SU-DHL-6 (cell line): ENCODE measurements at regions not wholly inside any gene's neighbourhood (a gene's known extent, or its start where the extent isn't known, plus 50 kb on each side); places are given as distances from the start of the nearest gene placed in this dataset.

Source experiments
- H2AFZ ChIP-seq: fragments of 200-600 bp; sonication (generic); 2 replicates; pipeline ENCODE4 v1.6.1; 2014; ENCODE audit warnings: low read depth, mild to moderate bottlenecking, moderate library complexity, mixed read lengths, antibody characterized with exemption, low read length; ENCODE audit not compliant: severe bottlenecking
- H3F3A ChIP-seq: fragments of 200-600 bp; shearing (Covaris generic); 2 replicates; pipeline ENCODE4 v1.6.0; 2016; ENCODE audit warnings: antibody characterized with exemption, mild to moderate bottlenecking; ENCODE audit not compliant: insufficient read depth
- H3K27ac ChIP-seq: fragments of 200-600 bp; sonication (generic); 2 replicates; pipeline ENCODE4 v1.5.1; 2016; ENCODE audit warnings: low read depth, mild to moderate bottlenecking, low read length, moderate library complexity, mixed read lengths
- H3K27me3 ChIP-seq: fragments of 200-600 bp; sonication (generic), shearing (Covaris generic); 2 replicates; pipeline ENCODE4 v1.6.0; 2014; ENCODE audit warnings: mild to moderate bottlenecking, low read length
- H3K36me3 ChIP-seq: fragments of 200-600 bp; sonication (generic); 2 replicates; pipeline ENCODE4 v1.6.1; 2014; ENCODE audit warnings: mild to moderate bottlenecking, low read length, mixed read lengths
- H3K4me2 ChIP-seq: fragments of 300-600, 200-600 bp; shearing (Covaris generic), sonication (generic); 2 replicates; pipeline ENCODE4 v1.6.0; 2014; ENCODE audit warnings: low read length, low read depth, mild to moderate bottlenecking; ENCODE audit not compliant: poor library complexity, severe bottlenecking
- H3K4me3 ChIP-seq: fragments of 200-600 bp; sonication (generic); 2 replicates; pipeline ENCODE4 v1.5.1; 2014; ENCODE audit warnings: antibody characterized with exemption, low read length, mild to moderate bottlenecking, mixed read lengths; ENCODE audit not compliant: insufficient read depth, poor library complexity, severe bottlenecking
- H3K79me2 ChIP-seq: fragments of 200-600 bp; sonication (generic); 2 replicates; pipeline ENCODE4 v1.6.1; 2014; ENCODE audit warnings: mild to moderate bottlenecking, low read length, moderate library complexity; ENCODE audit not compliant: insufficient read depth
- H3K9ac ChIP-seq: fragments of 200-600 bp; sonication (generic); 2 replicates; pipeline ENCODE4 v1.7.0; 2014; ENCODE audit warnings: mild to moderate bottlenecking, low read length
- H3K9me2 ChIP-seq: fragments of 200-600 bp; sonication (generic); replicated peaks from 2 replicates; pipeline ENCODE4 v1.6.1; 2014; ENCODE audit warnings: low read length; ENCODE audit not compliant: insufficient read depth
- H3K9me3 ChIP-seq: fragments of 200-600 bp; sonication (generic); 2 replicates; pipeline ENCODE4 v1.6.1; 2014; ENCODE audit warnings: low read length, mixed read lengths; ENCODE audit not compliant: insufficient read depth
- H4K20me1 ChIP-seq: fragments of 200-600 bp; sonication (generic); 2 replicates; pipeline ENCODE4 v1.6.1; 2014; ENCODE audit warnings: low read depth, mild to moderate bottlenecking, antibody characterized with exemption, low read length, moderate library complexity, mixed read lengths
- EZH2phosphoT487 ChIP-seq: fragments of 200-600 bp; sonication (generic), shearing (Covaris generic); conservative IDR thresholded peaks from 2 replicates; pipeline ENCODE4 v1.6.1; 2018; ENCODE audit warnings: mild to moderate bottlenecking, antibody characterized with exemption, low read length, moderate library complexity, mixed read lengths
- TF ChIP-seq, protein P1 (sequence below): fragments of 200-600 bp; sonication (generic); IDR thresholded peaks from one replicate; pipeline ENCODE4 v1.5.1; 2017; ENCODE audit warnings: antibody characterized with exemption, mild to moderate bottlenecking, low read length, moderate library complexity; ENCODE audit not compliant: insufficient read depth, poor library complexity, severe bottlenecking

DNA sequence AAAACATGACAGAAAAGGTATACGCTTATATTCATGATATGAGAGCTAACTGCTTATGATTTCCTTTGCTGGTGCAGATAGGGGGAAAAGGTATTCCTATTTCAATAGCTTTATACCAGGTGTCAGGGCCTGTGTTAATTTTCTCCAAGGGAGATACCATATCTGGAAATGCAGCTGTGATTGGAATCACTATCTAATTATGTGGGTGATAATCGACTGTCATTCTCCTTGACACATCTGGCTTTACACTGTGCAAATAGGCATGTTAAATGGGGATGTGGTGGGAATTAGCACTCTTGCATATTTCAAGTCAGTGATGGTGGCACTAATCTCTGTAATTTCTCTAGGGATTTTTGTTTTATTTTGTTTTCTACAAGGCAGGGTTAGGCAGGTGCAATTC lies 611.1 kb downstream of the CDH9 start:
- H3K4me3 ChIP-seq = no peak overlapping the region
- no peak overlapping the region for H3K27ac ChIP-seq
- H2AFZ ChIP-seq = no peak overlapping the region
- no peak for TF ChIP-seq EZH2phosphoT487
- TF ChIP-seq, protein P1, sequence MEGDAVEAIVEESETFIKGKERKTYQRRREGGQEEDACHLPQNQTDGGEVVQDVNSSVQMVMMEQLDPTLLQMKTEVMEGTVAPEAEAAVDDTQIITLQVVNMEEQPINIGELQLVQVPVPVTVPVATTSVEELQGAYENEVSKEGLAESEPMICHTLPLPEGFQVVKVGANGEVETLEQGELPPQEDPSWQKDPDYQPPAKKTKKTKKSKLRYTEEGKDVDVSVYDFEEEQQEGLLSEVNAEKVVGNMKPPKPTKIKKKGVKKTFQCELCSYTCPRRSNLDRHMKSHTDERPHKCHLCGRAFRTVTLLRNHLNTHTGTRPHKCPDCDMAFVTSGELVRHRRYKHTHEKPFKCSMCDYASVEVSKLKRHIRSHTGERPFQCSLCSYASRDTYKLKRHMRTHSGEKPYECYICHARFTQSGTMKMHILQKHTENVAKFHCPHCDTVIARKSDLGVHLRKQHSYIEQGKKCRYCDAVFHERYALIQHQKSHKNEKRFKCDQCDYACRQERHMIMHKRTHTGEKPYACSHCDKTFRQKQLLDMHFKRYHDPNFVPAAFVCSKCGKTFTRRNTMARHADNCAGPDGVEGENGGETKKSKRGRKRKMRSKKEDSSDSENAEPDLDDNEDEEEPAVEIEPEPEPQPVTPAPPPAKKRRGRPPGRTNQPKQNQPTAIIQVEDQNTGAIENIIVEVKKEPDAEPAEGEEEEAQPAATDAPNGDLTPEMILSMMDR = no peak
- H3K9me3 ChIP-seq = no peaks in the 10 kb centered on the region
- H3K27me3 ChIP-seq = no peaks in the 10 kb centered on the region
- H3K36me3 ChIP-seq = no peaks in the 10 kb centered on the region
- H4K20me1 ChIP-seq = no peaks in the 10 kb centered on the region
- H3K9ac ChIP-seq = no peak overlapping the region
- no peaks in the 10 kb centered on the region for H3F3A ChIP-seq
- no peaks in the 10 kb centered on the region for H3K9me2 ChIP-seq
- no peaks in the 10 kb centered on the region for H3K79me2 ChIP-seq
- H3K4me2 ChIP-seq = no peak overlapping the region

DNA sequence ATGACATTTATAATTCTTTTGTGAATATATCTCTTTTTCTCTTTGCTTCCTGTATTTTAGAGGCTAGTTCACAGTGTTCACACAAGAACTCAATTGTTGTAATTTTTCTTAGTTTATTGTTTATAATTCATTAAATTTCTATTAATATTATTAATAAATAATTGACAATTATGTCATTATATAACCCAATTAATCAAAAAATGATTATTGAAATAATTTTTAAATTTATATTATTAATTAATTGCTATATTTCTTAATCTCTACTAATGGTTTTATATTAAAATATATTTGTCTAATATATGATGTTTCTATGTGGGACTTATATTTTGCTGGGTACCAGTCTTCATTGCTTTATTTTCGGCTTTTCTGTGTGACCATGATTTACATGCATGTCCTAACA lies 618.4 kb downstream of the CDH9 start:
- Histone ChIP-seq H3K27ac (no peak overlapping the region), H3K36me3 (no peaks in the 10 kb centered on the region), H3K9me2 (no peaks in the 10 kb centered on the region), H3K79me2 (no peaks in the 10 kb centered on the region), H3K4me2 (no peak overlapping the region), H3K4me3 (no peak overlapping the region), H4K20me1 (no peaks in the 10 kb centered on the region), H3F3A (no peaks in the 10 kb centered on the region), H3K27me3 (no peaks in the 10 kb centered on the region), H3K9ac (no peak overlapping the region), H3K9me3 (peaks cover 6% of the 10 kb centered on the region; the same call in 1 of the 2 replicates), H2AFZ (no peak overlapping the region)
- TF ChIP-seq, protein P1 = no peak
- no peak for TF ChIP-seq EZH2phosphoT487

GRCh38 chr5:26416911-26417310 lies 621.5 kb downstream of the CDH9 start:
- no peak overlapping the region for H3K9ac ChIP-seq
- no peak overlapping the region for H3K27ac ChIP-seq
- H2AFZ ChIP-seq = peak overlapping the region; percentile 31
- H3K9me2 ChIP-seq = no peaks in the 10 kb centered on the region
- H3K4me2 ChIP-seq = no peak overlapping the region
- no peak for TF ChIP-seq EZH2phosphoT487
- TF ChIP-seq, protein P1 = no peak
- H3K36me3 ChIP-seq = no peaks in the 10 kb centered on the region
- H3K27me3 ChIP-seq = no peaks in the 10 kb centered on the region
- no peaks in the 10 kb centered on the region for H4K20me1 ChIP-seq
- H3K79me2 ChIP-seq = no peaks in the 10 kb centered on the region
- no peak overlapping the region for H3K4me3 ChIP-seq
- peaks cover 6% of the 10 kb centered on the region; the same call in 1 of the 2 replicates for H3K9me3 ChIP-seq
- no peaks in the 10 kb centered on the region for H3F3A ChIP-seq
